Coronary artery (tissue), 2 donors: ENCODE measurements at regions not wholly inside any gene's neighbourhood (a gene's known extent, or its start where the extent isn't known, plus 50 kb on each side); places are given as distances from the start of the nearest gene placed in this dataset.

ENCODE experiments used
- DNase-seq: peaks from one replicate; pipeline ENCODE4 v3.0.0-alpha.2; 2017; ENCODE audit warnings: low spot score
- H3K27ac ChIP-seq, 2 donors: fragments of 200-600 bp; sonication (generic); one replicate each; pipeline ENCODE4 v1.5.1; 2016 to 2019
- H3K4me3 ChIP-seq: fragments of 200-600 bp; sonication (generic); 2 replicates; pipeline ENCODE4 v1.5.1; 2016; ENCODE audit warnings: mild to moderate bottlenecking, moderate library complexity
- TF ChIP-seq, protein P1 (sequence below): fragments of 200-600 bp; sonication (generic); IDR thresholded peaks from one replicate; pipeline ENCODE4 v1.5.1; 2019; ENCODE audit warnings: antibody characterized with exemption

DNA sequence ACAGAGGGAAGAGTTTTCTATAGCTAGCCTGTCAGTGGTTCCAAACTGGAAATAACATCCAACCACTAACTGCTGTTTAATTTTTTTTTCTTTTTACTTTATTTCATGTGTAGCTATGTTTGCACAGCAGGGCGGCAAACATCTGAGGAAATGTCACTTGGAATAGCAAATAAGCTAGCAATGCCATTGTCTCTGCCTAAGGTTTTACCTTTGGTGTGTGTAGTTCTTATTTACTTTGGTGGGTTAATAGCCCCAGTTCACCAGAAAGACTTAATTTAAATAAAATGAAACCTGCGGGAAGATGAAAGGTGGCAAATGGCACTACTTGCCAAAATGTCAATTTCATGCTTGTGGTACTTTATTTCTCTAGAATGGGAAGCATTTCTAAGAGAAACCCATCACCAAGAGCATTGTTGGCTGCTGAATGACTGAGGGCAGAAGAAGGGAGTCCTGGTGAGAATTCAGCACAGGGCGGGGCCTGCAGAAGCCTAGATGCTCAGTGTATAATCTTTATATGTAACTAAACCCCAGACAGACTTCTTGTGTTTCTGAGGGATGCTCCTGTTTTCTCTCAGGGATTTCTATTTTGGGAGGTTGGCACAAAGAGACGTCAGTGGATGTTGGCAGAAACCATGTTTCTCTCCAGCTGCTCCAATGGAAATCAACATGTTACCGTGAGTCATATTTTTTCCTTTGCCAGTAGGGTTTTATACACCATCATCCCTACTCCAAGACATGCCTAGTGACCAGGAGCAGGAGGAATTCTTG, 300.4 kb upstream of the NT5C1B start:
- H3K4me3 ChIP-seq = no peak overlapping the region
- peak overlapping the region; percentile 57 to 62 for H3K27ac ChIP-seq
- no peak for DNase-seq
- TF ChIP-seq, protein P1, sequence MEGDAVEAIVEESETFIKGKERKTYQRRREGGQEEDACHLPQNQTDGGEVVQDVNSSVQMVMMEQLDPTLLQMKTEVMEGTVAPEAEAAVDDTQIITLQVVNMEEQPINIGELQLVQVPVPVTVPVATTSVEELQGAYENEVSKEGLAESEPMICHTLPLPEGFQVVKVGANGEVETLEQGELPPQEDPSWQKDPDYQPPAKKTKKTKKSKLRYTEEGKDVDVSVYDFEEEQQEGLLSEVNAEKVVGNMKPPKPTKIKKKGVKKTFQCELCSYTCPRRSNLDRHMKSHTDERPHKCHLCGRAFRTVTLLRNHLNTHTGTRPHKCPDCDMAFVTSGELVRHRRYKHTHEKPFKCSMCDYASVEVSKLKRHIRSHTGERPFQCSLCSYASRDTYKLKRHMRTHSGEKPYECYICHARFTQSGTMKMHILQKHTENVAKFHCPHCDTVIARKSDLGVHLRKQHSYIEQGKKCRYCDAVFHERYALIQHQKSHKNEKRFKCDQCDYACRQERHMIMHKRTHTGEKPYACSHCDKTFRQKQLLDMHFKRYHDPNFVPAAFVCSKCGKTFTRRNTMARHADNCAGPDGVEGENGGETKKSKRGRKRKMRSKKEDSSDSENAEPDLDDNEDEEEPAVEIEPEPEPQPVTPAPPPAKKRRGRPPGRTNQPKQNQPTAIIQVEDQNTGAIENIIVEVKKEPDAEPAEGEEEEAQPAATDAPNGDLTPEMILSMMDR = no peak

DNA sequence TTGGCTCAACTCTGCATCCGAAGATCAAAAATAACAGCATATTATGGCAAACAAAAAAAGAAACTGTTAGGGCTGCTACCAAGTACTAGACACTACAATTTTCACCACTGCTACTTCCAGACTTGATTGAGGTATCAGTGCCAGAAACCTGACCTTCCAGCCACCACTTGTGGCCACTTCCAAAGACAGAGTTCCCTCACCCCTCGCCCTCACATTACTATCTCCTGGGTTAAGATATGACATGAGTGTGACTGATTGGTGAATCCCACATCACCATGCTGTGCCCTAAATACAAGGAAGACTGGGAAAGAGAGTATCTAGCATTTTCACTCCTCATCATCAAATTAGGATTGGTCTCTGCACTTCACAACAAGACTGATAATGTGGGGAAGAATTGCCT, 296.1 kb upstream of the NT5C1B start:
- DNase-seq = no peak
- no peak overlapping the region for H3K4me3 ChIP-seq
- TF ChIP-seq, protein P1 = no peak

DNA sequence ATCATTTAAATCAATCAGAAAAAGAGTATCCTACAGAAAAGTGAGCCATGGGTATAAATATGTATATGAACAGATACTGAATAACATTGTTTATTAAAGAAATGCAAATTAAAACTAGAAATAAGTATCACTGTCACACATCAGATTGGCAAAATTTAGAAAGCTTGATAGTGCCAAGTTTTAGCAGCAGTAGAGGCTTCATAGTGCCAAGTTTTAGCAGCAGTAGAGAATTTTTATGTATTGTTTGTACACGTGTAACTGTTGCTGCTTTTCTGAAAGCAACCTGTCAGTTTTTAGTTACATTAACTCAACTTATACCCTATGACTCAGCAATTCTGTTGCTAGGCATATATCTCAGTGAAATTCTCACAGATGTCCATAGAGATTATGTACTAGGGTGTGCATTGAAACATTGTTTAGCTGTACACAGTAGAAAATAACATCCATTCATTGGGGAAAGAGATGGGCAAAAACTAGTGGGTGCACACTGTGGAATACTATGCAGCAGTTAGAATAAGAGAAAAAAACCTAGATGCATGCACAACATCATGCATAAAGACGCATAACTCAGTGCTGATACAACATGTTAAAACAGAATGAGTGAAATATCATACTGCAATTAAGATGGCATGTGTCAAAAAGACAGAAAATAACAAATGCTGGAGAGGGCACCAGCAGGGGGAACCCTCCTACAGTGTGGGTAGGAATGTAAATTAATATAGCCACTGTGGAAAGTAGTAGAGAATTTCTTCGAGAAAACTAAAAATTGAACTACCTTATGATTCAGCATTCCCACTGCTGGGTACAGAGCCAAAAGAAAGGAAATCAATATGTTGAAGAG, 294.5 kb upstream of the NT5C1B start:
- no peak overlapping the region for H3K27ac ChIP-seq
- DNase-seq = no peak
- H3K4me3 ChIP-seq = no peak overlapping the region
- TF ChIP-seq, protein P1 = no peak

More for the DNA sequence above, 296.1 kb upstream of the NT5C1B start:
- no peak overlapping the region for H3K27ac ChIP-seq

GRCh38 chr2:18871430-18871829, 282.1 kb upstream of the NT5C1B start:
- no peak for DNase-seq
- Histone ChIP-seq H3K4me3 (no peak overlapping the region), H3K27ac (no peak overlapping the region)
- TF ChIP-seq, protein P1 = no peak

- H3K27ac ChIP-seq = no peak overlapping the region
- TF ChIP-seq, protein P1 = no peak
- no peak for DNase-seq
- H3K4me3 ChIP-seq = no peak overlapping the region
These were observed 280.9 kb upstream of the NT5C1B start for GRCh38 chr2:18870307-18870706.

- H3K27ac ChIP-seq = no peak overlapping the region
- no peak overlapping the region for H3K4me3 ChIP-seq
- DNase-seq = no peak
- TF ChIP-seq, protein P1 = no peak
These were observed 272.6 kb upstream of the NT5C1B start for GRCh38 chr2:18861951-18862350.

DNA sequence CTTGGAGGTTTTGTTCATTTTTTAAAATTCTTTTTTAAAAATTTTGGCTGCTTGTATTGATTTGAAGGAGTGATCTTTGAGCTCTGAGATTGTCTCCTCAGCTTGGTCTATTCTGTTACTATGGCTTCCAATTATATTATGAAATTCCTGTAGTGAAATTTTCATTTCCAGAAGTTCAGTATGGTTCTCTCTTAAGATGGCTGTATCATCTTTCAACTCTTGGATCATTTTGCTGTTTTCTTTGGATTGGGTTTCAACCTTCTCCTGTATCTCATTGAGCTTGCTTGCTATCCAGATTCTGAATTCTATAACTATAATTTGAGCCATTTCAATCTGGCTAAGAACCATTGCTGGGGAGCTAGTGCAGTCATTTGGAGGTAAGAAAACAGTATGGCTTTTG, 270.8 kb upstream of the NT5C1B start:
- Histone ChIP-seq H3K27ac (no peak overlapping the region), H3K4me3 (no peak overlapping the region)
- TF ChIP-seq, protein P1 = no peak
- no peak for DNase-seq
